ENCODE measurements at regions not wholly inside any gene's neighbourhood (a gene's known extent, or its start where the extent isn't known, plus 50 kb on each side); places are given as distances from the start of the nearest gene placed in this dataset.
A peak's percentile ranks its signal among the peaks of the same experiment; 100 is the strongest.

GRCh38 chr3:18247776-18248310 is 177.3 kb downstream of the SATB1 start:
- no peak overlapping the region for H3K4me3 Mint-ChIP-seq
- H3K27ac Mint-ChIP-seq, result no peak overlapping the region
- no peaks in the 10 kb centered on the region for H3K9me3 Mint-ChIP-seq
- H3K4me1 Mint-ChIP-seq (ENCODE audit: low read depth), result peaks cover 11% of the 10 kb centered on the region
- ATAC-seq (replicated peaks in 1 of 2) (no peak), DNase-seq (no peak)
- peaks cover 17% of the 10 kb centered on the region for H3K27me3 Mint-ChIP-seq (ENCODE audit: low read depth)
- no peaks in the 10 kb centered on the region for H3K36me3 Mint-ChIP-seq (ENCODE audit: insufficient read depth in 2 of 2)

- no peak overlapping the region for H3K4me3 Mint-ChIP-seq
- H3K27me3 Mint-ChIP-seq (ENCODE audit: low read depth), result peaks cover 11% of the 10 kb centered on the region
- H3K36me3 Mint-ChIP-seq (ENCODE audit: insufficient read depth in 2 of 2), result no peaks in the 10 kb centered on the region
- DNase-seq (no peak), ATAC-seq (replicated peaks in 1 of 2) (no peak)
- H3K27ac Mint-ChIP-seq, result no peak overlapping the region
- peaks cover 11% of the 10 kb centered on the region for H3K4me1 Mint-ChIP-seq (ENCODE audit: low read depth)
- H3K9me3 Mint-ChIP-seq, result no peaks in the 10 kb centered on the region
These were observed 177.9 kb downstream of the SATB1 start for GRCh38 chr3:18247139-18247695.

DNA sequence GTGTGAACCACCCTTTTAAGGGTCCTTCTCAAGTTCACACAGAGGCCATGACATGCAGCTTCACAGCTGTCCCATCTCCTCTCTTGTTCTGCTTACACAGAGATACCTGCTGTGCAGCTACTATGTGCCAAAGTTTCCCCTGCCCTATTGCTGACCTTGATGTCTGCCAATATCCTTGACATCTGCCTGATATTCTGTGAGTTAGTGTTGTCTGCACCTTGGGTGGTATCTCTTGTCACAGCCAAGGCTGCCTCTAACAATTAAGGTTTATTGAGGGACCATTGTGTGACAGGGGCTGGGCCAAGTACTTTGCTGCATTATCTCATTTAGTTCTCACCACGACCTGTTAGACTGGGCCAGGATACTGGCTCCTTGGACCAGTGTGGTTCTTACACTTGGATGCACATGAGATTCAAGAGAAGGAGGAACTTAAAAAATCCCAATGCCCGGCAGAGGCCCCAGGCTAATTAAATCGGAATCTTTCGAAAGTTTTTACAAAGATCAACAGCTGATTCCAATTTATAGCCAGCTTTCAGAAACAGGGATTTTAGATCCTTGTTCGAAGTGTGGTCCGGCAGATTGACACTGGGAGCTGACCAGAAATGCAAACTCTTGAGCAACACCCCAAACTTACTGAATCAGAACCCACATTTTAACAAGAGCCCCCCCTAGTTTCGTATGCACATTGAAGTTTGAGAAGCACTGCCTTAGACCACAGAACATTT is 178.6 kb downstream of the SATB1 start:
- Mint-ChIP-seq H3K4me3 (no peak overlapping the region), H3K27me3 (ENCODE audit: low read depth) (peaks cover 11% of the 10 kb centered on the region), H3K36me3 (ENCODE audit: insufficient read depth in 2 of 2) (no peaks in the 10 kb centered on the region), H3K9me3 (no peaks in the 10 kb centered on the region), H3K4me1 (ENCODE audit: low read depth) (peaks cover 11% of the 10 kb centered on the region), H3K27ac (no peak overlapping the region)
- no peak for DNase-seq
- peak; percentile 24 to 33 for ATAC-seq (replicated peaks in 1 of 2)

- H3K27ac Mint-ChIP-seq, result no peak overlapping the region
- H3K27me3 Mint-ChIP-seq (ENCODE audit: low read depth), result peaks cover 11% of the 10 kb centered on the region
- peak; percentile 88 to 96 for ATAC-seq (replicated peaks in 1 of 2)
- no peaks in the 10 kb centered on the region for H3K36me3 Mint-ChIP-seq (ENCODE audit: insufficient read depth in 2 of 2)
- H3K4me3 Mint-ChIP-seq, result no peak overlapping the region
- DNase-seq, result peak; percentile 12 to 18
- no peaks in the 10 kb centered on the region for H3K9me3 Mint-ChIP-seq
- peaks cover 11% of the 10 kb centered on the region for H3K4me1 Mint-ChIP-seq (ENCODE audit: low read depth)
These were observed 179.4 kb downstream of the SATB1 start for GRCh38 chr3:18245721-18246120.

DNA sequence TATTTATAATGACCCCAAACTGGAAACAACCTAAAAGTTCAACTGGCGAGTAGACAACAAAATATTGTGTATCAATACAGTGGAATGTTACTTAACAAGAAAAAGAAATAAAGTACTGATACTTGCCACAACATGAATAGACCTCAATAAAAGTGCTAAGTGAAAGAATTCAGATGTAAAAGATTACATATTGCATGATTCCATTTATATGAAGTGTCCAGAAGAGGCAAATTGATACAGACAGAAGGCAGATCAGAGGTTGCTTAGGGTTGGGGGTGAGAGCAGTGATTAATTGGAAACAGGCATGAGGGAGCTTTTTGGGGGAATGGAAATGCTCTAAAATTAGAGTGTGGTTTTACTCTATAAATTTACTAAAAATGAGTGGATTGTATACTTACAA is 183.3 kb downstream of the SATB1 start:
- Mint-ChIP-seq H3K27ac (no peak overlapping the region), H3K9me3 (no peaks in the 10 kb centered on the region), H3K36me3 (ENCODE audit: insufficient read depth in 2 of 2) (no peaks in the 10 kb centered on the region), H3K27me3 (ENCODE audit: low read depth) (peaks cover 21% of the 10 kb centered on the region), H3K4me3 (no peak overlapping the region), H3K4me1 (ENCODE audit: low read depth) (peaks cover 27% of the 10 kb centered on the region)
- no peak for ATAC-seq (replicated peaks in 1 of 2)
- no peak for DNase-seq

DNA sequence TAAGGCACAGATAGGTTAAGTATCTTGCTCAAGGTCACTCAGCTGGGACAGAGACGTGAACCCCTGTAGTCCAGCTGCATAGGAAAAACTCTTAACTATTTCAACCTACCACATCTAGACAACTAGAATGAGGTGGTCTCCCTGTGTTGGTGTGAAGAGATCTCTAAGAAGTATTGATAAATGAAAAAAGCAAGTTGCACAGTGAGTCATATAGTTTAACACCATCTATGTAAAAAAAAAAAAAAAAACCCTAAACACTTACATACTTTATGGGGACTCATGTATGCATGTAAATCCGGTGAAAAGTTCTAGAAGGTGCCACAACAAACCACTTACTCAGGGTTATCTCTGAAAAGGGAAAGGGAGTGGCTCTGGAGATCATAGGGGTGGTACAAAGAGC is 185.5 kb downstream of the SATB1 start:
- peaks cover 17% of the 10 kb centered on the region for H3K4me1 Mint-ChIP-seq (ENCODE audit: low read depth)
- no peak for DNase-seq
- H3K36me3 Mint-ChIP-seq (ENCODE audit: insufficient read depth in 2 of 2), result no peaks in the 10 kb centered on the region
- H3K9me3 Mint-ChIP-seq, result no peaks in the 10 kb centered on the region
- peaks cover 21% of the 10 kb centered on the region for H3K27me3 Mint-ChIP-seq (ENCODE audit: low read depth)
- no peak overlapping the region for H3K27ac Mint-ChIP-seq
- ATAC-seq (replicated peaks in 1 of 2), result peak; percentile 39 to 49
- no peak overlapping the region for H3K4me3 Mint-ChIP-seq

GRCh38 chr3:18238746-18239331 is 186.3 kb downstream of the SATB1 start:
- H3K36me3 Mint-ChIP-seq (ENCODE audit: insufficient read depth in 2 of 2), result no peaks in the 10 kb centered on the region
- no peaks in the 10 kb centered on the region for H3K9me3 Mint-ChIP-seq
- ATAC-seq (replicated peaks in 1 of 2) (no peak), DNase-seq (no peak)
- H3K4me3 Mint-ChIP-seq, result no peak overlapping the region
- no peak overlapping the region for H3K27ac Mint-ChIP-seq
- H3K4me1 Mint-ChIP-seq (ENCODE audit: low read depth), result peaks cover 17% of the 10 kb centered on the region
- peaks cover 24% of the 10 kb centered on the region for H3K27me3 Mint-ChIP-seq (ENCODE audit: low read depth)

- peaks cover 17% of the 10 kb centered on the region for H3K4me1 Mint-ChIP-seq (ENCODE audit: low read depth)
- H3K27me3 Mint-ChIP-seq (ENCODE audit: low read depth), result peaks cover 24% of the 10 kb centered on the region
- ATAC-seq (replicated peaks in 1 of 2), result no peak
- H3K36me3 Mint-ChIP-seq (ENCODE audit: insufficient read depth in 2 of 2), result no peaks in the 10 kb centered on the region
- no peak overlapping the region for H3K4me3 Mint-ChIP-seq
- no peaks in the 10 kb centered on the region for H3K9me3 Mint-ChIP-seq
- no peak overlapping the region for H3K27ac Mint-ChIP-seq
- DNase-seq, result no peak
These were observed 186.8 kb downstream of the SATB1 start for GRCh38 chr3:18238332-18238731.

GRCh38 chr3:18237251-18238005 is 187.7 kb downstream of the SATB1 start:
- DNase-seq, result peak; percentile 21 to 25
- H3K27ac Mint-ChIP-seq, result no peak overlapping the region
- peaks cover 17% of the 10 kb centered on the region for H3K4me1 Mint-ChIP-seq (ENCODE audit: low read depth)
- no peaks in the 10 kb centered on the region for H3K36me3 Mint-ChIP-seq (ENCODE audit: insufficient read depth in 2 of 2)
- H3K9me3 Mint-ChIP-seq, result no peaks in the 10 kb centered on the region
- peaks cover 30% of the 10 kb centered on the region for H3K27me3 Mint-ChIP-seq (ENCODE audit: low read depth)
- peak overlapping the region in 1 of 2 donors; percentile 23 for H3K4me3 Mint-ChIP-seq
- peak; percentile 92 to 96 for ATAC-seq (replicated peaks in 1 of 2)

DNA sequence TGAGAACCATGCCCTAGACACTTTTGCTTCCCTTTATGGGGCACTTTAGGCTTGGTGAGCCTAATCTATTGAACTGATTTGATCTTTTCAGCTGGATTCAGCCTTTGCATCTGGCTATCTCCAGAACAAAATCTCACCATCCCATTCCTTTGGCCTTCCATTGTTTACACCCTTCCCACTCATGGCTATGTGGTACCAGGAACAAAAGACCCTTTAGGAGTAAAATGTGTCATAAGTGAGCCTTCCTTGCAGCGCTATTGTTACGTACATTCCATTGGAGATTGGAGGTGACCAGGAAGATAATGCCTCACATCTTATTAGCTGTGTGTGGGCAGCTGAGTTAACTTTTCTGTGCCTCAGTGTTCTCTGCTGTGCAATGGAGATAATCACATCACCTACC is 188.4 kb downstream of the SATB1 start:
- H3K27ac Mint-ChIP-seq, result no peak overlapping the region
- no peak for ATAC-seq (replicated peaks in 1 of 2)
- no peak overlapping the region for H3K4me3 Mint-ChIP-seq
- H3K27me3 Mint-ChIP-seq (ENCODE audit: low read depth), result peaks cover 30% of the 10 kb centered on the region
- H3K9me3 Mint-ChIP-seq, result no peaks in the 10 kb centered on the region
- H3K36me3 Mint-ChIP-seq (ENCODE audit: insufficient read depth in 2 of 2), result no peaks in the 10 kb centered on the region
- H3K4me1 Mint-ChIP-seq (ENCODE audit: low read depth), result peaks cover 17% of the 10 kb centered on the region
- DNase-seq, result no peak

DNA sequence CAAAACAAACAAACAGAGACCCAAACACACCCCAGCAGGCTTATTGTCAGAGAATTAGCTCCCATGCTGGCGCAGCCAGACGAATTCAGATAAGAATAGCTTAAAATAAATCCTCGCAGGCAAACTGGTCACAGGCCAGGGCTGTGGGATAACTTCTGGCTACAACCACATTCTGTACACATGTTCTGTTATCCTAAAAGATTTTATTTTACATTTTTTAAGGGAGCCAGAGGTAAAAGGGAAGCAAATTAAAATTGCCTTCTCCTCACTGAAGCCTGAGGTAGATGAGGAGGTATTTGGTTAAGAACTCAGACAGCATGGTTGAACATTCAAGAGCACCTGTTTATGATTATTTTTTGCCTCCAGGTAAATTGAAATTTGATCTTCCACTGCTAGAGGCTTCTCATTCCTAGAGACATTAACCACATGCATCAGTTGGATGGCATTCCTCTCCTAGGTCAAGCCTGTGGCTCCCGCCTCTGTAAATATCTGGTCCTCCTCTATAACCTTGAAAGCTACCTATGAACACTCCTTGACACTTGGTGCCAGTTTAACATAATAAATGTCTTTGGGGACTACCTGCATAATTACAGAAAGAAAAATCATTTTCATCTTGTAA is 190.3 kb downstream of the SATB1 start:
- no peaks in the 10 kb centered on the region for H3K9me3 Mint-ChIP-seq
- DNase-seq (no peak), ATAC-seq (replicated peaks in 1 of 2) (no peak)
- H3K4me1 Mint-ChIP-seq (ENCODE audit: low read depth), result peaks cover 17% of the 10 kb centered on the region
- no peak overlapping the region for H3K4me3 Mint-ChIP-seq
- peaks cover 30% of the 10 kb centered on the region for H3K27me3 Mint-ChIP-seq (ENCODE audit: low read depth)
- no peak overlapping the region for H3K27ac Mint-ChIP-seq
- no peaks in the 10 kb centered on the region for H3K36me3 Mint-ChIP-seq (ENCODE audit: insufficient read depth in 2 of 2)

DNA sequence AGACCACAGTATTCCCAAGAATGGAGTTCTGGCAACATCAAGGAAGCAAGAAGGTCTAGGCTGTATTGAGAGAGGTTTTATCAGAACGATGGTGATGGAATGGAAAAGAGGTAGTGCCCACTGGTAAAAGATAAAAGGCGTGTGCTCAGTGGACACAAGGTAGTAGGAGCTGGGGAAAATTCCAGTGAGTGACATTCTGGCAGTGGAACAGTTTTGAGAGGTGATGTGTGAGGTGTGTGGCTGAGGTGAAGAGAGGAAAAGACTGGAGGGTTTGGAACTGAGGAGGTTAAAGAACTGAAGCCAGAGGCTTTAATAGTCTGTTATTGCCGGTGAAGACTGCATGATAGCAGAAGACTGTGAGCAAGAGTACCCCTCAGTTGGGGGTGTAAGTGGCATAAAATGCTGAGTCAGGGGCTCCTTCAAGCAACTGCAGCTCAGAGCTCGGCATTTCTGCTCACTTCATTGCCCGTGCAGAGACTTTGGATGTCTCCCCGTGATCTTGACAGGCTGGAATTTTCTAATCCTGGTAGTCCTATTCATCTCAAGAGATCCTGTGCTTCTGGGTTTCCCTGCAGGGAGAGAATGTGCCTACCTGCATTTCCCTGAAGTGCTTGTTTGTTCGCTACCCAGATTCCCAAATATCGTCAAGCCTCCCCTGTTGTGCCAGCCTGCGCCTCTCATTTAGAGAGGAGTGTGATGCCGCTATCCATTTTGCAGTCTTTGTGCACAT is 191.0 kb downstream of the SATB1 start:
- Mint-ChIP-seq H3K27me3 (ENCODE audit: low read depth) (peaks cover 25% of the 10 kb centered on the region), H3K4me1 (ENCODE audit: low read depth) (peaks cover 17% of the 10 kb centered on the region), H3K27ac (no peak overlapping the region), H3K36me3 (ENCODE audit: insufficient read depth in 2 of 2) (no peaks in the 10 kb centered on the region), H3K9me3 (no peaks in the 10 kb centered on the region), H3K4me3 (no peak overlapping the region)
- DNase-seq, result no peak
- ATAC-seq (replicated peaks in 1 of 2), result no peak

All from activated T-cell treated with anti-CD3 and anti-CD28 coated beads, Interleukin-2, amount 50 U/mL, for 72 hours (primary cell).